Ishikawa (cell line): ENCODE measurements at regions not wholly inside any gene's neighbourhood (a gene's known extent, or its start where the extent isn't known, plus 50 kb on each side); places are given as distances from the start of the nearest gene placed in this dataset.

Experiments
- CEBPB ChIP-seq: IDR thresholded peaks from 2 replicates; pipeline ENCODE4 v1.6.1; 2012
- CREB1 ChIP-seq: IDR thresholded peaks from 2 replicates; pipeline ENCODE4 v1.6.1; 2012; ENCODE audit warnings: low read depth
- EGR1 ChIP-seq: IDR thresholded peaks from 2 replicates; pipeline ENCODE4 v1.6.1; 2012
- EP300 ChIP-seq: IDR thresholded peaks from 2 replicates; pipeline ENCODE4 v1.6.1; 2012; ENCODE audit warnings: borderline replicate concordance
- FOXM1 ChIP-seq: IDR thresholded peaks from 2 replicates; pipeline ENCODE4 v1.6.1; 2012; ENCODE audit warnings: low read depth, borderline replicate concordance
- MAX ChIP-seq: IDR thresholded peaks from 2 replicates; pipeline ENCODE4 v1.6.1; 2012
- NFIC ChIP-seq: IDR thresholded peaks from 2 replicates; pipeline ENCODE4 v1.6.1; 2012
- RAD21 ChIP-seq: IDR thresholded peaks from 2 replicates; pipeline ENCODE4 v1.6.1; 2012; ENCODE audit warnings: low read depth
- REST ChIP-seq: IDR thresholded peaks from 2 replicates; pipeline ENCODE4 v1.6.1; 2012; ENCODE audit warnings: low read depth, mild to moderate bottlenecking
- TAF1 ChIP-seq: IDR thresholded peaks from 2 replicates; pipeline ENCODE4 v1.6.1; 2012; ENCODE audit warnings: low read depth, mild to moderate bottlenecking
- TCF12 ChIP-seq: IDR thresholded peaks from 2 replicates; pipeline ENCODE4 v1.6.1; 2012; ENCODE audit warnings: low read depth
- TEAD4 ChIP-seq: IDR thresholded peaks from 2 replicates; pipeline ENCODE4 v1.6.1; 2012
- USF1 ChIP-seq: IDR thresholded peaks from 2 replicates; pipeline ENCODE4 v1.6.1; 2012
- ZBTB7A ChIP-seq: IDR thresholded peaks from 2 replicates; pipeline ENCODE4 v1.6.1; 2012; ENCODE audit warnings: low read depth

- TF ChIP-seq USF1 (no peak), FOXM1 (no peak), TEAD4 (no peak), CREB1 (no peak), EP300 (no peak), RAD21 (no peak), ZBTB7A (no peak), EGR1 (no peak), MAX (no peak), REST (no peak), CEBPB (no peak), NFIC (no peak), TCF12 (no peak), TAF1 (no peak)
Observed at GRCh38 chr5:130452744-130453143, 548.5 kb downstream of the CHSY3 start.
